ENCODE measurements at regions not wholly inside any gene's neighbourhood (a gene's known extent, or its start where the extent isn't known, plus 50 kb on each side); places are given as distances from the start of the nearest gene placed in this dataset.
"Not testable (repeated sequence)": the region's sequence is repeated elsewhere in the genome, so short reads cannot be mapped to it uniquely, and the experiment has no call there.

DNA sequence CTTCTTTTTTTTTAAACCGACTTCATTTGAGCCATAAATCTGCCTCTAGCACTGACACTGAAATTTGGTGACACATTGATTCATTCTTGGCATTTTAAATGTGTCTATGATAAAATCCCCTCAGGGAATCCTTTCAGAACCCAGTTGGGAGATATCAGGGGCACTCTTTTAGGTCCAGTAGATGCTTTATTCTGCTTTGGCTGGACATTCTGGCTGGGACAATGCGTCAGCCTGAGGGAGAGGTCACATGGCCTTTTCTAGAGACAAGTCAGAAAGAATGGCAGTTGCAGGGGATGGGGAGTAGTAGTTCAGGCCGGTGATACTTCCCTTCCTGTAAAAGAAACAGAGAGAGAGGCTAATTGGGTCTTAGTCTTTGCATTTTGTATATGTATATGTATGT is 63.1 kb downstream of the TRIM43 start:
- DNase-seq: not testable (repeated sequence)

- DNase-seq: not testable (repeated sequence)
These were observed 64.8 kb downstream of the TRIM43 start for GRCh38 chr2:95656553-95656952.

DNA sequence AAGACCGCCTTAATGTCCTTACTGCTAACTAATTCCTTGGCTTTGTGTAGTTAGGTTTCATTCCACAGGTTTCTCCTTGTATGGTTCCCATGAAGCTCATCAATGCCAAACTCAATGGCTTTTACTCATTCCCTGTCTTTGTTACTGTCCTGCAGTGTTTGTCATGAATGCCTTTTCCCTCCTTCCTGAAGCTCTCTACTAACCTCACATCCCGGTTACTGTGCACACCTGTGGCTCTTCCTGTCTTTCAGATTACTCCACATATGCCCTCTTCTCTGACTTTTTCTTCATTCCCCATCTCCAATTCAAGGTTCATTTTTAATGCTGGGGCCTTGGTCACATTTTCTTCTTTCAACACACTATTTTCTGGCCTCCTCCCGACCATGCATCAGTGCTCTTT is 66.1 kb downstream of the TRIM43 start:
- not testable (repeated sequence) for DNase-seq

GRCh38 chr2:95660766-95661562 is 69.2 kb downstream of the TRIM43 start:
- not testable (repeated sequence) for DNase-seq

- DNase-seq: not testable (repeated sequence)
These were observed 72.0 kb downstream of the TRIM43 start for GRCh38 chr2:95663471-95664441.

DNA sequence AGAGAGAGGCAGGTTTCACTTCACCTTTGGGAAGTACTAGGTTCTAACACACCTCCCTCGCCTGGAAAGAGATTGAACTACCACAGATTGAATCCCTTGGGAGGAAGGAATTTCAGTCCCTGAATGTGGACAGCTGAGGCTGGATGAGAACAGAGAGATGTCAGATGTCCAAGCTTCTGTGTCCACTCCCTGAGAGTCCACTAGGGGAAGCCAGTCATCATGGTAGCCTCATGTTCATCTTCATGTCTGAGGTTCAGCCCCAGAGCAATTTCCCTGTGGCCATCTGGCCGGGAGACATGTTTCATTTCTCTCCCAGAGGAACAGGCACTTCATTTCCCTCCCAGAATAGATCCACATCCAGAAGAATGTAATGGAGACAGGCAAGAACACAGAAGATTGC is 74.8 kb downstream of the TRIM43 start:
- DNase-seq: not testable (repeated sequence)

- DNase-seq: no peak
These were observed 75.7 kb downstream of the TRIM43 start for GRCh38 chr2:95667480-95667879.

GRCh38 chr2:95668934-95669333 is 77.1 kb downstream of the TRIM43 start:
- DNase-seq: not testable (repeated sequence)

GRCh38 chr2:95669441-95669991 is 77.7 kb downstream of the TRIM43 start:
- DNase-seq: no peak

- no peak for DNase-seq
These were observed 78.4 kb downstream of the TRIM43 start for GRCh38 chr2:95670167-95670566.

DNA sequence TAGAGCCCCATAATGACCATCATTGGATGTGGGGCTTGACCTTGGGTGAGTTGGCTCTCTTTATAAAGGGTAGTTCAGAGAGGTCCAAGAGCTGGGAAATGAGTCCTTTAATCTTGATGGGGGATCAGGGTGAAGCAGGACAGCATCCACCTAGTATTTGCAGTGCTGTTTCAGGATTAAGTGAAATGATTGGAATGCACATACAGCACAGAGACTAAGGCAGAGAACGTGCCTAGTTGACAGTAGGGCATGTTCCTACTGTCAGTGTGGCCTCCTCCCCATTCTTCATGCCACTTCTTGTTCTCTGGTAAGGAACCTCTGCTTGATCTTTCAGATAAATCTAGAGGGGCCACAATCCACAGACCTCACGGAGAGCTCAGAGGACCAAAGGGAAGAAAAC is 78.9 kb downstream of the TRIM43 start:
- DNase-seq: no peak

GRCh38 chr2:95671171-95671570 is 79.4 kb downstream of the TRIM43 start:
- DNase-seq: not testable (repeated sequence)

DNA sequence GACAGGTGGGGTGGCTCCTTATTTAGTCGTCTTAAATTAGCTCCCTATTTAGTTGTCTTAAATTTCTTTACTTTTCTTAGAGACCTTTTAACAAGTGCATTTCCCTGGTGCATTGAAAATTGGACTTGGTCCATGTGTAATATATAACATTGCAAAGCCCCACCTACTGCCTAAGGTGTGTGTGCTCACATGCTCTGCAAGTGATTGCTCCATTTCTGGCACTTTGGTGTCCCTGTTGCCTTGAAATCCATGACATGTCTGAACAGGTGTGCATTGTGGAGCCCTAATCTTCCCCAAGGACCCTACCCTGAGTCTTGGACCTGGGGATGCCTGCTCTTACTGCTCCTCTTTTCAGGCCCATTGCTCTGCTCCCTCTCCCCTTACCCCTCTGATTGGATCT is 80.2 kb downstream of the TRIM43 start:
- not testable (repeated sequence) for DNase-seq

DNA sequence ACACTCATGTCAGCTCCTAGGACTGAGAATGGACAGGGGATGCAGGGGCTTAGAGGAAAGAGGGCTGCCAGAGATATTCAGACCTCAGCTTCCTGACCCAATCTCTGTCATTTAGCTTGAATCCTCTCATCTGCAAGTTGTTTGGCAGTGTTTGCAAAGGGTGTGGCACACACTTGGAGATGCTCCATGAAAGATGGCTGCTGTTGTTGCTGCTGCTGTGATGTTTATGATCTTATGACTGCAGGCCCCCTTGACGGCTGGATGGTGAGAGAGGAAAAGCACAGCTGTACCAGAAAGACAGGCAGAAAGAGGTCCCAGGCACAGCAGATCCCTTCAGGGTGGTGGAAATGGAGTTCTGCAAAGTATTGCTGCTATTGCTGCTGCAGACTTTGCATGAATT is 80.7 kb downstream of the TRIM43 start:
- DNase-seq: not testable (repeated sequence)

- DNase-seq: no peak
These were observed 82.4 kb downstream of the TRIM43 start for GRCh38 chr2:95674186-95674585.

- DNase-seq: not testable (repeated sequence)
These were observed 84.8 kb downstream of the TRIM43 start for GRCh38 chr2:95676573-95676972.

DNA sequence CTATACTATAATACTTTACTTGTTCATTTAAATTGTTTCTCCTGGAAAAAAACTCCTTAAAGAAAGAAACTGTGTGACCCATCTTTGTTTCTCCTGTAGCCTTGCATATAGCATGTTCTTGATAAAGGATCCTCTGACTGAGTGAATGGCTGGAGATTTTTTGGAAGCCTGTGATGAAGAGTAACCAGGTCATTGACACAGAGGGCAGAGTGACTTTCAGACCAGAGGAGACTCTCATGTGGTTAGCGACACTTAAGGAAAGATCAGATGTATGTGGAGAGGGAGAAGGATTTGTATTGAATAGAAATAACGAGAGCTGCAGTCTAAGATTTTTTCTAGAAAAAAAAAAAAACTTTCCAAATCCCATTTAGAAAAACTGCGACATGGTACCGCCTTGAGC is 85.5 kb downstream of the TRIM43 start:
- DNase-seq: no peak

DNA sequence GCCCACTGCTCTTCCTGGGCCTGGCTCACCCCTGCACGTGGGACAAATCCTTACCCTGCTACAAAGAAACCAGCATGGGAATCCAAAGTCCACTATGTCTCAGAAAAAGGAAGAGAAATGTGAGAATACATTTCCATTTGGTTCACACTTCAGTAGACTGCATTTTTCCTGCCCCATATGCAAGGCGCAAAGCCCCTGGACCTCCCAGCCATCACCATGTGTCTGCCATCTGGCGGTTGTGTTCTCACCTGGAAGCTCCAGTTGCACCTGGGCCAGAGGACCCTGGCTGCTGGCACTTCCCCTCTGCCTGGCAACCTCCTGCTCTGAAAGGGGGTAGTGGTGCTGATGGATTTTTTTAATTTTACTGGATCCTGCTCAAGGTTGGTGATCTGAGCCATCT is 86.0 kb downstream of the TRIM43 start:
- DNase-seq: not testable (repeated sequence)

- DNase-seq: not testable (repeated sequence)
These were observed 89.4 kb downstream of the TRIM43 start for GRCh38 chr2:95681158-95681557.

DNA sequence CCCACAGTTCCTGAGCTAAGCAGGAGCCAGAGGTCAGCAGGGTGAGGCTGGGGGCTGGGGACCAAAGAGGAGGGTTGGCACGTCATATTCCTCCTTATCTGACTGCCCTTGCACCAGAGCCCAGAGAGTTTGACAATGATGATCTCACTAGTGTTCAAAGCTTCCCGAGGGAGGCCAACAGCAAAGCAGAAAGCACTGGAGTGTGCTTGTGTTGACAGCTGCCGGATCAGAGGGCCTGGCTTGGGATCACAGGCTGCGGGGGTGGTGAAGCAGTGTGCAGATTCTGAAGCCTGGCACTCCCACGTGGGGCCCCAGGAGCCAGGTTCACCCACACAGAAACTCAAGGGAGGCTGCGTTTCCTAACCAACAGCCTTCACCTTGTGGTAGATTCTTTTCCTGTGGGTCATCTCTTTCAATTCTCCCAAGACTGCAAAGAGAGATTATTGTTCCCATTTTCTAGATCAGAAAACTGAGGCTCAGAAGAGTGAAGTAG is 89.8 kb downstream of the TRIM43 start:
- DNase-seq: not testable (repeated sequence)

DNA sequence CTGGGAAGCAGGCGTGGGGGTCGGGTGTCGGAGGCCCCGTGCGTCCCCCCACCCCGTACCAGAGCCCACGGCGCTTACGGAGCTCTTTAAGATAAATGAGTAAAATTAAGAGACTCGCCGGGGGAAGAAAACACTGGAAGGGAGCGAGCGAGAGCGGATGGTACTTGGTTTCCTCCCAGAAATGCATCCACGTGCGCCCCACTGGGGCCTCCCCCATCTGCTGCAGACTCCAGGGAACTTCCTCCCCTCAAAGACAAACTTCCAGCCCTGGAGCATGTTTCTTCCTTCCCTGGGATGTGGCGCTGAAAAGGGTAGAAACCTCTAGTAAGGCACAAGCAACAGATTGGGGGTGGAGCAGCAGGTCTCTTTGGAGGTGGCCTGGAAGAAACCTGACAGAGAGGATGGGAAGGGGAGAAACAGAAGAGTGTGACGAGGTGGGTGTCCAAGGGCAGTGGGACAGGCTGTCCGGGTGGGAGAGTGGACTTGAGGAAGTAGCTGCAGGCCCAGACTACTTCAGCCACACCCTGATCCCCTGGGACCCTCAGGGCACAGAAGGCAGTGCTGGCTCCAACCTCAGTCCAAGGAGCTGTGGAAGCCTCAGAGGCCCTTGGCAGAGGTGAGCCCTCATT is 91.2 kb downstream of the TRIM43 start:
- not testable (repeated sequence) for DNase-seq

GRCh38 chr2:95685513-95685912 is 93.7 kb downstream of the TRIM43 start:
- DNase-seq: no peak
